CD14-positive monocyte (primary cell): ENCODE measurements at regions not wholly inside any gene's neighbourhood (a gene's known extent, or its start where the extent isn't known, plus 50 kb on each side); places are given as distances from the start of the nearest gene placed in this dataset.

Experiments used
- DNase-seq, 3 donors: peaks; one replicate each; pipeline ENCODE4 v3.0.0-alpha.2; 2011 to 2022
- H2AFZ ChIP-seq: 2 replicates; pipeline ENCODE4 v1.6.0; 2012; ENCODE audit warnings: mild to moderate bottlenecking, low read depth, low read length, inconsistent platforms; ENCODE audit not compliant: insufficient read depth, poor library complexity, severe bottlenecking
- H3K27ac ChIP-seq, 2 donors: 1 replicate in 1 of 2; 2 replicates in 1 of 2; pipeline ENCODE4 v1.5.1; 2012 to 2013; ENCODE audit warnings: low read length in 2 of 2, control low read depth in 1 of 2, inconsistent platforms in 1 of 2, low read depth in 1 of 2, mild to moderate bottlenecking in 1 of 2
- H3K27me3 ChIP-seq, 2 donors: one replicate each; pipeline versions ENCODE4 v1.6.0 to v1.6.1; 2011 to 2013; ENCODE audit warnings: low read length in 2 of 2; ENCODE audit not compliant: control insufficient read depth in 2 of 2, insufficient read depth in 2 of 2
- H3K36me3 ChIP-seq, 2 donors: replicated peaks in 1 of 2; 1 replicate in 1 of 2; 2 replicates in 1 of 2; pipeline versions ENCODE4 v1.5.1 to v1.6.1; 2012 to 2013; ENCODE audit warnings: low read length in 2 of 2, control low read depth in 1 of 2, inconsistent platforms in 1 of 2, mild to moderate bottlenecking in 1 of 2; ENCODE audit not compliant: insufficient read depth in 2 of 2, control insufficient read depth in 1 of 2
- H3K4me1 ChIP-seq, 2 donors: 1 replicate in 1 of 2; 2 replicates in 1 of 2; pipeline versions ENCODE4 v1.5.1 to v1.6.1; 2012 to 2013; ENCODE audit warnings: low read length in 2 of 2, control low read depth in 1 of 2, inconsistent platforms in 1 of 2, mild to moderate bottlenecking in 1 of 2, moderate library complexity in 1 of 2; ENCODE audit not compliant: insufficient read depth in 2 of 2, control insufficient read depth in 1 of 2
- H3K4me2 ChIP-seq: replicated peaks from 2 replicates; pipeline ENCODE3; 2012; ENCODE audit warnings: low read length, moderate library complexity, mild to moderate bottlenecking; ENCODE audit not compliant: poor library complexity, severe bottlenecking; ENCODE audit errors: extremely low read depth
- H3K4me3 ChIP-seq, 3 experiments: fragments of 200-600 bp in 1 of 3; sonication (generic) in 1 of 3; replicated peaks in 1 of 3; 1 replicate in 2 of 3; 2 replicates in 1 of 3; pipeline ENCODE4 v1.5.1; 2011 to 2013; ENCODE audit warnings: low read length in 3 of 3, mild to moderate bottlenecking in 3 of 3, control low read depth in 2 of 3, low read depth in 2 of 3, inconsistent platforms in 1 of 3, moderate library complexity in 1 of 3
- H3K79me2 ChIP-seq: 2 replicates; pipeline ENCODE4 v1.6.0; 2012; ENCODE audit warnings: mild to moderate bottlenecking, control low read depth, inconsistent platforms, low read length, moderate library complexity; ENCODE audit not compliant: insufficient read depth
- H3K9ac ChIP-seq: 2 replicates; pipeline ENCODE4 v1.6.0; 2017; ENCODE audit warnings: low read length, mild to moderate bottlenecking; ENCODE audit not compliant: insufficient read depth, poor library complexity, severe bottlenecking
- H3K9me3 ChIP-seq, 2 donors: replicated peaks in 1 of 2; 1 replicate in 1 of 2; 2 replicates in 1 of 2; pipeline versions ENCODE4 v1.5.1 to v1.6.1; 2012 to 2013; ENCODE audit warnings: low read length in 2 of 2, control low read depth in 1 of 2; ENCODE audit not compliant: control insufficient read depth in 1 of 2, insufficient read depth in 1 of 2
- H4K20me1 ChIP-seq: 2 replicates; pipeline ENCODE4 v1.6.0; 2012; ENCODE audit warnings: mild to moderate bottlenecking, low read length, control low read depth, moderate library complexity; ENCODE audit not compliant: insufficient read depth
- H3K27ac Mint-ChIP-seq, 7 donors: one replicate each; pipeline ENCODE4 v1.8.0; 2020; ENCODE audit warnings: mild to moderate bottlenecking in 7 of 7, mixed read lengths in 7 of 7, moderate library complexity in 6 of 7, inconsistent platforms in 2 of 7
- H3K27me3 Mint-ChIP-seq, 3 donors: one replicate each; pipeline ENCODE4 v1.8.0; 2021 to 2022; ENCODE audit warnings: low read depth in 3 of 3, mild to moderate bottlenecking in 3 of 3, mixed read lengths in 3 of 3, moderate library complexity in 3 of 3, inconsistent platforms in 1 of 3
- H3K36me3 Mint-ChIP-seq, 2 donors: one replicate each; pipeline ENCODE4 v1.8.0; 2020; ENCODE audit warnings: mixed read lengths in 2 of 2, inconsistent platforms in 1 of 2, mild to moderate bottlenecking in 1 of 2
- H3K4me1 Mint-ChIP-seq: one replicate; pipeline ENCODE4 v1.8.0; 2020; ENCODE audit warnings: mild to moderate bottlenecking, mixed read lengths
- H3K4me3 Mint-ChIP-seq, 2 donors: one replicate each; pipeline ENCODE4 v1.8.0; 2020; ENCODE audit warnings: mild to moderate bottlenecking in 2 of 2, mixed read lengths in 2 of 2, moderate library complexity in 1 of 2
- H3K9me3 Mint-ChIP-seq, 7 donors: one replicate each; pipeline ENCODE4 v1.8.0; 2020 to 2022; ENCODE audit warnings: mixed read lengths in 7 of 7, mild to moderate bottlenecking in 6 of 7, moderate library complexity in 6 of 7, inconsistent platforms in 2 of 7
- WGBS: methylation state at CpG from one replicate; pipeline ENCODE4 v1.1.5; 2013; ENCODE audit warnings: missing lambda C conversion rate; ENCODE audit not compliant: insufficient coverage; 5-methylcytosine and 5-hydroxymethylcytosine counted together
- intact Hi-C, 2 donors: fragments of 100-400 bp; cut with micrococcal nuclease; formaldehyde crosslinking; loops; one replicate each; pipeline versions ENCODE4 v1.15.0 to v1.15.1; 2023
- TF ChIP-seq, protein P1 (sequence below): fragments of 200-600 bp; IDR thresholded peaks from one replicate; pipeline ENCODE4 v1.8.0; 2022; ENCODE audit warnings: antibody characterized with exemption, mild to moderate bottlenecking

- TF ChIP-seq, protein P1, sequence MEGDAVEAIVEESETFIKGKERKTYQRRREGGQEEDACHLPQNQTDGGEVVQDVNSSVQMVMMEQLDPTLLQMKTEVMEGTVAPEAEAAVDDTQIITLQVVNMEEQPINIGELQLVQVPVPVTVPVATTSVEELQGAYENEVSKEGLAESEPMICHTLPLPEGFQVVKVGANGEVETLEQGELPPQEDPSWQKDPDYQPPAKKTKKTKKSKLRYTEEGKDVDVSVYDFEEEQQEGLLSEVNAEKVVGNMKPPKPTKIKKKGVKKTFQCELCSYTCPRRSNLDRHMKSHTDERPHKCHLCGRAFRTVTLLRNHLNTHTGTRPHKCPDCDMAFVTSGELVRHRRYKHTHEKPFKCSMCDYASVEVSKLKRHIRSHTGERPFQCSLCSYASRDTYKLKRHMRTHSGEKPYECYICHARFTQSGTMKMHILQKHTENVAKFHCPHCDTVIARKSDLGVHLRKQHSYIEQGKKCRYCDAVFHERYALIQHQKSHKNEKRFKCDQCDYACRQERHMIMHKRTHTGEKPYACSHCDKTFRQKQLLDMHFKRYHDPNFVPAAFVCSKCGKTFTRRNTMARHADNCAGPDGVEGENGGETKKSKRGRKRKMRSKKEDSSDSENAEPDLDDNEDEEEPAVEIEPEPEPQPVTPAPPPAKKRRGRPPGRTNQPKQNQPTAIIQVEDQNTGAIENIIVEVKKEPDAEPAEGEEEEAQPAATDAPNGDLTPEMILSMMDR, result no peak
- H2AFZ ChIP-seq, result no peak overlapping the region
- H3K9ac ChIP-seq, result no peak overlapping the region
- no peak for DNase-seq
- Mint-ChIP-seq H3K4me1 (no peaks in the 10 kb centered on the region), H3K36me3 (no peaks in the 10 kb centered on the region), H3K27ac (no peak overlapping the region), H3K9me3 (peaks cover 0 to 5% (median 0%) of the 10 kb centered on the region in 7 donors), H3K27me3 (peaks cover 0 to 1% (median 0%) of the 10 kb centered on the region in 3 donors), H3K4me3 (no peak overlapping the region)
- H3K27me3 ChIP-seq, result no peaks in the 10 kb centered on the region
- no peaks in the 10 kb centered on the region for H3K4me1 ChIP-seq
- no peak overlapping the region for H3K4me3 ChIP-seq
- H3K36me3 ChIP-seq, result no peaks in the 10 kb centered on the region
- no peak overlapping the region for H3K27ac ChIP-seq
- intact Hi-C loops, result no loop called here
- no peaks in the 10 kb centered on the region for H3K9me3 ChIP-seq
- H3K79me2 ChIP-seq, result no peaks in the 10 kb centered on the region
- H4K20me1 ChIP-seq, result no peaks in the 10 kb centered on the region
- no peak overlapping the region for H3K4me2 ChIP-seq
Measured at GRCh38 chr3:8286749-8287148, 214.9 kb upstream of the LMCD1 start.

DNA sequence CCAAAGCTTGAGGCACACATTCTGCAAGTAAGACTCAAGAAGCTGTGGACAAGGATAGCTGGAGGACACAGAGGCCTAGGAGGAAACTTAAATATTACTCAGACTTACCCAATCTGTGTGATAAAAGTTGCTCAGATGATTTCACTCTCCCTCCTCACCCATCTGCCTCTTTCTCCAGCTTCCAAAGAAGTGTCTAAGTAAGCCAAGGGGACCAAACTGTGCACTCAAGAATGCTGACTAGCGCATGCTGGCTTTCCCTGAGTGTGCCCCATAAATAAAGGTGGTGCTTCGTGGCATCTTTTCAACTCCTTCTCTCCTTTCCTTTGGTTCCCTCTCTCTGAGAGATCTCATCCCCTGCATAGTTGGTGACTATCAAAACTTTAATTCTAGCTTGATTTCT is 211.0 kb upstream of the LMCD1 start:
- no peak overlapping the region for H3K27ac Mint-ChIP-seq
- no peak overlapping the region for H3K4me3 ChIP-seq
- H3K4me1 ChIP-seq, result no peaks in the 10 kb centered on the region
- no peaks in the 10 kb centered on the region for H3K9me3 ChIP-seq
- no peaks in the 10 kb centered on the region for H3K4me1 Mint-ChIP-seq
- H3K9ac ChIP-seq, result no peak overlapping the region
- no peaks in the 10 kb centered on the region for H3K79me2 ChIP-seq
- no peaks in the 10 kb centered on the region for H3K36me3 ChIP-seq
- no peak overlapping the region for H3K4me2 ChIP-seq
- intact Hi-C loops, result no loop called here
- H3K36me3 Mint-ChIP-seq, result no peaks in the 10 kb centered on the region
- 88% methylated on average over 1 of the region's 2 CpGs for WGBS
- no peak for DNase-seq
- H3K9me3 Mint-ChIP-seq, result peaks cover 0 to 5% (median 0%) of the 10 kb centered on the region in 7 donors
- H3K27me3 ChIP-seq, result no peaks in the 10 kb centered on the region
- no peak overlapping the region for H3K4me3 Mint-ChIP-seq
- H2AFZ ChIP-seq, result no peak overlapping the region
- no peak overlapping the region for H3K27ac ChIP-seq
- TF ChIP-seq, protein P1, result no peak
- no peaks in the 10 kb centered on the region for H4K20me1 ChIP-seq
- H3K27me3 Mint-ChIP-seq, result peaks cover 0 to 3% (median 1%) of the 10 kb centered on the region in 3 donors
